ENCODE measurements at regions not wholly inside any gene's neighbourhood (a gene's known extent, or its start where the extent isn't known, plus 50 kb on each side); places are given as distances from the start of the nearest gene placed in this dataset.
"Not testable (repeated sequence)": the region's sequence is repeated elsewhere in the genome, so short reads cannot be mapped to it uniquely, and the experiment has no call there.

DNA sequence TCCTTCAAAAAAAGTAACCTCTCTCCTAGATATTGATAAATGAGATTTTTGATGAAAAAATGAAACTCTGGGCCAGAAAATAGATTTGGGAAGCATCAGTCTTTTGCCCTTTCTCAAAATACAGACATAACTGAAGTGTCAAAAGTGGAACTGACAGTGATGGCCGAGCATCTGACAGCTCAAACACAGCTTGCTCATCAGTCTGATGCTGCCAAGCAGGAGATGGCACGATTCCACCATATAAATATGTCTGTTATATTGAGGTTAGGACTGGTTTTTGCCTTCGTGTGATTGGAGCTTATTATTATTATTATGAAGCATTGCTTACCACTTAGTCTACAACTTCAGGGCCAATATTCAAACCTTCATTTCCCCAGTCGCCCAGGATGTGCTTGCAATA, 152.6 kb upstream of the EPHA3 start:
- no peak for DNase-seq (ENCODE audit: low spot score)

DNA sequence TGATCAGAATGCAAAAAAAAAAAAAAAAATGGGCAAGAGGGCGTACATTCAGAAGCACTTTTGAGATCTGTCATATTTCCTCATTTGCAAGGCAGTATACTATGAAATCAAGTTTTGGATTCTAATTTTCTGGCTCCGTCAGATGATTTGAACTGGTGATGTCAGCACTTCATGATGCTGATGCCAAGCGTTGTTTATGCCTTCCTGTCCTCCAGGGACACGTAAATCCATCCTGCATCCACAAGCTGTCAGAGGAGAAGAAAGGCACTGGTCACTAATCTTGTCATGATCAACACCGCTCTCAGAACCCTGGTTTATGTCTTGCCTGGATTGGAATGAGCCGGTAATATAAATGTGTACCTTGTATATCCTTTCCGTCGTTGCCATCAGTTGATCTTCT, 152.1 kb upstream of the EPHA3 start:
- DNase-seq (ENCODE audit: low spot score): no peak

DNA sequence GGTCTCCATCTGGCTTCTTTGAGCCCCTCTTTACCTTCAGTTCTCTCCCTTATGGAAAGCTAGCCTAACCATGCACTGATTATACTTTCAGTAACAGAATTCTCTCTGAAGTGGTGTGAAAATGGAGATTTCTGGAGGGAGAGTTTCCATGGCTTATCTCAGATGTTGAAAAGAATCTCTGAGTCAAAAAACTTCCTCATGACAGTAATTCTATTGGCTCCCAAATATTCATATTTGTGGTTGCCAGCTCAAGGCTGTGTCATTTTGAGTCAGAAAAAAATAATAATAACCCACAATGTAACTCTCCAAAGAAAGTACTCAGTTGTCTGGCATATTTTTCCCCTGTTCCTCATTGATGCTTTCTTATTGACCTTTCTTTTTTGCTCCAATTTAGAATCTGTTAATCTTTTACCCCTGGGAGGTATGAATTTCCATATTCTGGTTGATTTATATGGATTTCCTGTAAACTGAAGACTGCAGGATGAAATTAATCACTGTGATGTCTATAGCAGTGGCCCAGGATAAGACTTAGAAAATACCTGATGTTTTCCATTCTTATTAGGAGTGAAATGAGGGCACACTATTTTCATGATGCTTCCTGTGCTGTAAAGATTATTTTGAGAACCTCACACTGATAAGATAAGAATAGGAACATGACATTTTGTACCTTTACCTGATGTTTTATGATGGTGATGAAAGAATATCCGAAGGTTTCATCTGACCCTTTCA, 149.5 kb upstream of the EPHA3 start:
- peak; percentile 45 for DNase-seq (ENCODE audit: low spot score)

DNA sequence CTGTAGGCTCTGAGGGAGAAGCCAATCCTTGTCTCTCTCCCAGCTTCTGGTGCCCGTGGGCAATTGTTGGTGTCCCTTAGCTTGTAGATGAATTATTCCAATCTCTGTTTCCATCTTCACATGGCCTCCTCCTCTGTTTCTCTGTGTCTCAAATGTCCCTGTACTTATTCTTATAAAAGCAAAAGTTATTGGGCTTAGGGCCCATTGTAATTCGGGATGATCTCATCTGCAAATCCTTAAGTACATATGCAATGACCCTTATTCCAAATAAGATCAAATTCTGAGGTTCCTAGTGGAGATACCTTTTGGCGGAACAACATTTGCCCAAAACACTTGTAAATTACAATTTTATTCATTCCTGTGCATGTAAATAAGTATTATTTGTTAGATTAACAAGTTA, 147.4 kb upstream of the EPHA3 start:
- DNase-seq (ENCODE audit: low spot score): no peak

DNA sequence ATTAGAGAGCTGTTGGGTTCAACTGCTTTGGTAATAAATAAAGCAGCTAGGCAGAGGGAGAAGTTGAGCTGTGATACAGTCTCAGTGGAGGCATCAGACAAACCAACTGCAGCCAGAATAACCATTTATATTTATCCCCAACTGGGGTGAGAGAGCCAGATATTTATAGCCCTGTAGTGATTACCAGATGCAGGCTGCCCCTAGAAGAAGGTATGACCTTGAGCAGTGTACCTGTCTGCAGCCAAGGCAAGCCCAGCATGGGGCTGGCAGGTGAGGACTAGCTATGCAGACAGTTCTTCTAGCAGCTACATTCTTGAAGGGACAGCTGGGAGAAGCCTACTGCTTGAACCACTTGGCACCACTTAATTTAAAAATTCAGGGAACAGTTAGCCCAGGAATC, 144.4 kb upstream of the EPHA3 start:
- no peak for DNase-seq (ENCODE audit: low spot score)

DNA sequence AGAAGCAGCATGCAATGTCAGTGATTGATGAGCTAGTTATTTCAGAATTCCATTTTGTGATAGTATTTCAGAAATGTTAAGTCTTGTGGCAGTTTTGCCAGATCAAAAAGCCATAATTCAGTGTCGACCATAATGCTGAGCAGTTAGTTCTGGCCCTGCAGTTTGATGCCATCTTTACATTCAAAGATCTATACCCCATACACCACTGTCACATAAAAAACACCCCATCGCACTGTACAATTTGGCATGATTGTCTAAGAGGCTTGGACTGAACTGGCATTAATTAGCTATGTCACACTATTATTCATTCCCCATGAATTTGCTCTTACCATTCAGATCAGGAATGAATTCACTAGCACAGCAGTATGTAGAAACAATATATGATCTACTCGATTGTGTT, 127.7 kb upstream of the EPHA3 start:
- no peak for DNase-seq (ENCODE audit: low spot score)

DNA sequence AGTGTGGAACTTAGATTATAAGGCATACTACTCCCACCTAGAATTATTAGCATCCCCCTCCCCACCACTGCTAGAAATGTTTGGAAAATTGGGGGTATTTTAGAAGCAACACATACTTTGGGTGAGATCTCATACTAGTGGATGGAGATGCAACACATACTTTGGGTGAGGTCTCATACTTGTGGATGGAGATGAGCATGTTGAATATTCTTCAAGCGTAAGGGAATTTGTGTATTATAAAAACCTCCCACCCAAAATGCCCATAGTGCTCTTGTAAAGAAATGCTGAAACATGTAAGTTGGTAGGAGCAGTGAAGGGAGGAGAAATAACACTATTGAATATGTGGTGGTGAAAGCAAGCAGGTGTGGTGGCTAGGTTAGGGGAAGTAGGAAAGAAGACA, 124.0 kb upstream of the EPHA3 start:
- DNase-seq (ENCODE audit: low spot score): no peak

DNA sequence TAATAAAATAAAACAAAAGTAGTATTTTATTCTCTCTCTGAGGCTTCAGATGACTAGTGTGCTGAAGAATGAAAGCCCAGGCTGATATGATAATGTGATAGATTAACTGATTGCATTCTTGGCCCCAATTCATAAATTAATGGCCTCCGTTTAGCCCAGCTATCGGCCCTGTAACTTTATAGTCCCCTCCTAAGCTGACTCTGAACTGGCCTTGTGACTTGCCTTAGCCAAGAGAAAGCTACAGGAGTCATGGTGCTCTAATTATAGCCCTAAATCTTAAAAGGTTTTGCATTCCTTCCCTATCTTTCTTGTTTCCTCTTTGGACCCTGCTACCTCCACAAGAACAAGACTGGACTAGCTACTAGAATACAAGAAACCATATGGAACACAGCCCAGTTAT, 123.2 kb upstream of the EPHA3 start:
- no peak for DNase-seq (ENCODE audit: low spot score)

DNA sequence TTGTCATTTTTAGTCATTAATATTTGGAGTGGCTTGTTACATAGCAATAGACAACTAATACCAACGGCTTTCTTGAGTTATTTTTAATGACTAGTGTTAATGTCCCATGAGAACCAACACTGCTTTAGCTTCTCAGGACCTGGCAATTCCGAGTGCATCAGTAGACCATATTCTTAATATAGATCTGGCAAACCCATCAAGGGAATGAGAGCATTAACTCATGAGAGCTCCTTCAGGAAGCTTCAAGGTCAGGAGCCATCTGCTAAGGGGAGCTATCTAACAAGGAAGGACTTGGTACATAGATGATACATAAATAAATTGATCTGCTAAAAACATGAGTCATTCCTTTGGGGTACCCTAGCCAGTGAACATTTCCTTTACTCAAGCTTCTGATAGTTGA, 122.6 kb upstream of the EPHA3 start:
- no peak for DNase-seq (ENCODE audit: low spot score)

DNA sequence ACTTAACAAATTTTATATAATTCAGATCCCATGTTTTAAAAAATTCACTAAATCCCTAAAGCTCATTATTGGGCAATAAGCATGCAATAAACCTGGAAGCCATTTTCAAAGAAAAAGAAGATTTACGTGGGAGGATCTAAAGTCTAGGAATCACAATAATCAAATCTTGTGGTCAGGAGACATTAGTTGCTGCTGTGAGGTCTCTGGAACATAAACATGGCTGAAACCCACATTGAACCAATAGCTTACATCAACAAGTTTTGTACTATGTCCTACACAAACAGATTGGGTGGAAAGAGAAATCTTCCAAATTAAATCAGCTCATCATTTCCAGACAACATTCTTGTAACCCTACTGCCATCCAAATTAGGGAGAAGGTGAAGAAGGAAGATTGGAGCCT, 121.9 kb upstream of the EPHA3 start:
- no peak for DNase-seq (ENCODE audit: low spot score)

DNA sequence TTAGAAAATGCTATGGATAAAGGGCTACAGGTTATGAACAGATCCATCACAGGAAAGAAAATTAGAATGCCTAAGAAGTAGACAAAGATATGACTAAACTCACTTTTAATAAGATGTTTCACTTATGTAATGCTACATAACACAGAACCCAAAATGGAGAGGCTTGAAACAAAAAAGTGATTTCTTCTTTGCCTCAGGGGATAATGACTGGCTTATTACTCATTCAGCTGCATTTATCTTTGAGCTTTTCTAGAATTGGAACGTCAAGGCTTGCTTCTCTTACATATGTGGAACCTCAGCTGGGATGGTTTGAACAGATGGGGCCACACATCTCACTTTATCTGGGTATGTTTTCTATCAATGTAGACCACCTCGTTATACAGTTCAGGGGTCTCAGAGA, 120.6 kb upstream of the EPHA3 start:
- DNase-seq (ENCODE audit: low spot score): no peak

DNA sequence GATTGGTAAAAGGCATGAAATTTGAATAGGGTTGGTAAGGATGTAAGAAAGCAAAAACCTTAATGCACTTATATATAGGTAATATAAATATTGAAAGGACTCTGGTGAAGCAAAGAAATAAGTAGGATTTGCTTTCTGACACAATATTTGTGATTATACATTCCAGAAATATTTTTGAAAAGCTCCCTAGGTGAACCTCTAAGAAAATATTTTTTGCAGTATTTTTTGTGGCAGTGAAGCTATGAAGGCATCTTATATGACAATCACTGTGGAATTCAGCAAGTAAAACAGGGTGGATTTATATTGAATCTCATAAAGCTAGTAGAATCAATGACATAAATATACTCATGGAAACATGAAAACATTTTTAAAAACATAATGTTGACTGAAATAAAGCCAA, 119.6 kb upstream of the EPHA3 start:
- DNase-seq (ENCODE audit: low spot score): no peak

DNA sequence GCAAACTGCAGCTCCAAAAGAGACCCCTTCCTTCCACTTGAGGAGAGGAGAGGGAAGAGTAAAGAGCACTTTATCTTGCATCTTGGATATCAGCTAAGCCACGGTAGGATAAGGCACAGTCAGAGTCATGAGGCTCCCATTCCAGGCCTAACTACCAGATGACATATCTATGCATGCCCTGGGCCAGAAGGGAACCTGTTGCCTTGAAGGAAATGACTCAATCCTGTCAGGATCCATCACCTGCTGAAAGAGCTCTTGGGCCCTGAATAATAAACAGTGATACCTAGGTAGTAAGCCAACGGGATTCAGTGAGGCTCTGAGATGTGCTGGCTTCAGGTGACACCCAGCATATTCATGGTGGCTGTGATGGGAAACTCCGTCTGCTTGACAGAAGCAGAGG, 118.5 kb upstream of the EPHA3 start:
- no peak for DNase-seq (ENCODE audit: low spot score)

DNA sequence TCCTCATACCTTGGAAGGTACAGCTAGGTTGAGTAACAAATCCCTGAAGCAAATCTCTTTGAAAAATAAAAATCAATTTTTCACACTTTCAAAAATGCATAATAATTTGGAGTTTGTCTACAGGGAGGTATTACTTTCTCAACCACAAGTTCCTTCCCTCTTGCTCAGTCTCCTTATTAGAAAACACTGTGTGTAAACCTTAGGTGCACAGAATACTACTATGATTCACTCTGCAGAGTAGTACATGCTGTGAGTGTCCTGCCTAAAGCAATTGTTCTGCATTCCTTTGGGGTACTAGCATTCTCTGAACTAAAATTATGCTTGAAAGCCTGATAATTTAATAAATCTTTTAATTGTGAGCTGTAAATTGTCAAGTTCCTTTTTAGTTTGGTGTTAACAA, 115.9 kb upstream of the EPHA3 start:
- no peak for DNase-seq (ENCODE audit: low spot score)

DNA sequence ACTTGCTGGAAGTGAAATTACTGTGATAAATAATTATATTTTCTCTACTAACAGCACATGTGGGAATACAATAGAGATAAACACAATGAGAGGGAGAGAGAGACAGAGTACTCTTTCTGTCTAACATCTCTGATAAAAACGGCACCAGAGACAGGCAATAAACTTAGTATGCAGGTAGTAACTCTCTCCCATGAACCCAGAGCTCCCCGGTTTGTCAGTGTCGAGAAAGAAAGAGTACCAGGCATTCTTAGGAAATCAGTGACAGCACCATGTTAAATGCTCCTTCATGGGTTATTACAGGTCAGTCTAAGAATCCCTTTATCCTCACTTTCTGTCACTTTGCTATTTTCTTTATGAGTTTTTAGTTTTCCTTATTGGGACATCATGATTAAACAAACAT, 110.7 kb upstream of the EPHA3 start:
- no peak for DNase-seq (ENCODE audit: low spot score)

DNA sequence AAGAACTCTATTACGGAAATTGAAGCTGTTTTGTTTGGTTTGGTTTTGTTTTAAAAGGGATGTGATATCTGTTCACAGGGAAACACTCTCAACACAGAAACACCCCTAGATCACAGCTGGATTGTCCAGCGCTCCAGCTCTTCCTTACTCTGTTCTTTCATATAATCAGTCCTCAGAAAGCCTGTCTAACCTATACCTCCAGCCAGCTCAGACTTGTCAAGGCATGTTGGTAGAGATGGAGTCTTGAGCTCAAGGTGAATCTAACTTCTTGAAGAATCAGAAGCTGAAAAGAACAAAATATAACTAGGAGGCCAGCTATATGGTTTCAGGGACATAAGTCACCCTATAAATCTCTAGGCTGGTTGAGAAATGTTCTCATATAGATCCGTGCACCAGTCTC, 110.2 kb upstream of the EPHA3 start:
- DNase-seq (ENCODE audit: low spot score): no peak

DNA sequence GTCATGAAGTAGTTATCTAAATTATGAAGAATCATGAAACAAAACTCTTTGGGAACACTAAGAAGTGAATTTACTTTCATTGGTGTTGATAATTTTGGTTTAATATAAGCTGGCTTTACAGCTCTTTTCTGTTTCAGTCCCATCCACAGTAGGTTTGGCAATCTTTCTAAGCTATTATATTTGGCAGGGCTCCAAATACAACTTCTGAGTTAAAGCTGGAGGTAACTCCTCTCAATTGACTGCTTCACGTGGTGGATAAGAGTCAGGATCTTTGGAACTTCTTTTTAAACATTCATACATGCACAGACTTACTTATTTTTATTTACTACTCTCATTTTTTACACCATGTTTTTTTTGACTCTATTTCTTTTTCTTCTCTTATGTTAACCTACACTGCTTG, 106.5 kb upstream of the EPHA3 start:
- DNase-seq (ENCODE audit: low spot score): no peak

DNA sequence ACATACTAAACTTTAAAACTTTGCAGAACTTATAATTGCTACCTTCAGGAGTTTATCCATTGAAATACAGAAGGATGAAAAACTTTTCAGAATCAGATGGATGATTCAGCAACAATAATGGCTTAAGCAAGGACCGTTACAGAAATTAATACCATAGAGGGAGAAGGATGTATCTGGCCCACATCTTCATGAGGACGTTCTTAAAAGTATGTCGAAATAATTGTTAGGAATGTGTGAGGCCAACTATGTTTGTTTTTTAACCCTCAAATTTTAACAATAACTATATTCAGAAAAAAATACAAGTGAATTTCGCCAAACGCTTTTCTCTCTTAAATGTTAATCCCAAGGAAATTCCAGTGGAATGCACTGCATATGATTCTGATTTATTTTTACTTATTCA, 105.2 kb upstream of the EPHA3 start:
- DNase-seq (ENCODE audit: low spot score): no peak

DNA sequence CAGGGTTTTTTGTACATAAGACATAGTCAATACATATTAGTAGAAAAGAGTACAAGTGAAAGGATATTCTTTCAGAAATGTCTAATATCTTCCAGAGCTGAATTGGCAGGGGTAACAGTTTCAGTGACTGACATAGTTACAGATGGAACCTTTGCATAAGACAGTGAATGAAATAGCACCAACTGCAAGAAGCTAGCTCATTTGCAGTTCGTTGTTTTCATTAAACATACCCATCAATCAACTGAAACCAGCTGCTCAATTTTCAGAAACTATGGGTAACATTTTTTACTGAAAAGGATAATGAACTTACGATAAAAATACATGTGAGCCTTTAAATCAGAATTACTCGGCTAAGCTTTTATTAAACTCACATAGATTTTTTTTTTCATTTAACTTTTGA, 93.9 kb upstream of the EPHA3 start:
- DNase-seq (ENCODE audit: low spot score): no peak

DNA sequence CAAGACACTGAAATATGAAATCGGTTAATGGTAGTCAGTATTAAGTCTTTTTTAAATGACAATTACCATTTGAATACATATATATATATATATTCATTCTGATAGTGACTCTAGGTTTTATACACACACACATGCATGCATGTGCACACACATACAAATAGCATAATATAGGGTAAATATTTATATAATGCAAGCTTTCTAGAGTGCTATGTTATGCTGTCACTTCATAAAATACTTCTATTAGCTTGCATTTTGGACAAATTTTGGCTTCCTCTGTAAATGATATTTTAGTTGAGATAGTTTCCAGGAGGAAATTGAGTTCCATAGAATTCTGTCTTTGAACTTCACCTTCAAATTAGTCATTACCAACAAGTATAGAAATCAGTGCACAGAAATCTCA, 89.9 kb upstream of the EPHA3 start:
- no peak for DNase-seq (ENCODE audit: low spot score)

DNA sequence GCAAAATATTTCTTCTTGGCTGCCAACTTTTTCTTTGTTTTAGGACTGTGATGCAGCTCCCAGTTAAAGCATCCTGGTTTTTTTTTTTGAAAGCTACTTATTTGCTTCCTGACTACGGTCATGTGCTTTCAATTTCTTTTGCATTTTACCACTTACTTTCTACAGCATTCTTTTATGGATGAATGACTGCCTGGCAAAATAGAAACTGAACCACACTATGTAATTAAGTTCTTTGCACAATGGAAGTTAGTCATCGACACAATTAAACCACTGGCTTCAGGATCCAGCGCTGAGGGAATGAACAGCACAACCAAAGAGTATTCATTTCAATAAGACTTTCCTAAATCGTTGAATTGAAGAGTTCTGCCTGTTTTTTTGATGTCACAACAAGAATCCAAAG, 82.2 kb upstream of the EPHA3 start:
- no peak for DNase-seq (ENCODE audit: low spot score)

DNA sequence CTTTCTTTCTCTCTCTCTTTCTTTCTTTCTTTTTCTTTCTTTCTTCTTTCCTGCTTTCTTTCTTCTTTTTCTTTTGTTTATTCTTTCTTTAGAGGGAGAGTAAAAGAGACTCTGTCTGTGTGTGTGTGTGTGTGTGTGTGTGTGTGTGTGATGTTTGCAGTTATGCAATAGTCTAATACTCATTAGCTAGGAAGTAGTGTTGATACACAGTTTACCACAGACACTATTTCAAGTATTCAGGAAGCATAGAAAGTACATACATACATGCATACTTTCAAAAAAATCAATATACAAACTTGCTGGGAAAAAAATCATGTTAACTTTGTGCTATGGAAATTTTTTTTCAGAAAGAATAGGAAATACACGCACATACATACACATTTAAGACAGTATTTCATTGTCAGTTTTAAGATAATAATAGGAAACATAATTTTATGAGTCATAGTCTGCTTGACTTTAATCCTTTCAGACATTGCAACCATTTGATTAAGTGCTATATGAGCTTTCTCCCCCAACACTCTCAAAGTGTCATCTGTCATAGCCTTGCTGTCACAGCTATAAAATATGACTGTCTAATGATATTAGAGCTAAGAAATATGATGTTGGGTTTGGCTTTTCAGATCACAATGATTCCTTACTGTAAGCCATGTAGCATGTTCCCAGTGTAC, 74.9 kb upstream of the EPHA3 start:
- no peak for DNase-seq (ENCODE audit: low spot score)

DNA sequence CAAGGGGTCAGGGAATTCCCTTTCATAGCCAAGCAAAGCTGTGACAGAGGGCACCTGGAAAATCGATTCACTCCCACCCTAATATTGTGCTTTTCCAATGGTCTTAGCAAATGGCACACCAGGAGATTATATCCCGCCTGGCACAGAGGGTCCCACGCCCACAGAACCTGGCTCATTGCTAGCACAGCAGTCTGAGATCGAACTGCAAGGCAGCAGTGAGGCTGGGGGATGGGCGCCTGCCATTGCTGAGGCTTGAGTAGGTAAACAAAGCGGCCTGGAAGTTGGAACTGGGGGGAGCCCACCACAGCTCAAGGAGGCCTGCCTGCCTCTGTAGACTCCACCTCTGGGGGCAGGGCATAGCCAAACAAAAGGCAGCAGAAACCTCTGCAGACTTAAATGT, 72.7 kb upstream of the EPHA3 start:
- not testable (repeated sequence) for DNase-seq (ENCODE audit: low spot score)

DNA sequence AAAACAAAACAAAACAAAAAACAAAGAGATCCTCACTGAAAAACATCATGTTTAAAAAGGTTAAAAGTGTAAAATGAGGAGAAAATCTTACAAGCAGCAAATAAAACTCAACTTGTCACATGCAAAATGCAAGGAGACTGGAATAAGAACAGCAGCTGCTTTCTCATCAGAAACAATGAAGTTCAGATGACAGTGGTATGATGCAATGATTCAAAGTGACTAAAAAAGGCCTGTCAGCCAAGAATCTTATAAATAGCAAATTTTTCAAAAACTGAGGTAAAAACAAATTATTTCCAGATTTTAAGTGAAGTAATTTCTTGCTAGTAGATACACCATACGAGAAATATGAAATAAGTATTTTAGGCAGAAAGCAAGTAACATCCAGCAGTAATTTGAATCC, 68.6 kb upstream of the EPHA3 start:
- no peak for DNase-seq (ENCODE audit: low spot score)

Measured in AG08396 (cell line).